HepG2 (cell line): ENCODE measurements at regions not wholly inside any gene's neighbourhood (a gene's known extent, or its start where the extent isn't known, plus 50 kb on each side); places are given as distances from the start of the nearest gene placed in this dataset.
A peak's percentile ranks its signal among the peaks of the same experiment; 100 is the strongest.

ENCODE experiments used
- ATAC-seq: fragments of 200-7000 bp; cut with Tn5 transposase; 3 replicates; pipeline ENCODE4 v1.9.1; 2020; ENCODE audit warnings: mild to moderate bottlenecking, moderate library complexity
- BruUV-seq: library from RNA; stranded (reverse); fragments of 400-500 nt; replicated peaks from 2 replicates; lab custom pipeline; 2021; lab: Mats Ljungman, UMichigan
- CTCF ChIA-PET: fragments of 300-600 bp; formaldehyde crosslinking; extraction: SDS; loops from one replicate; lab custom pipeline; 2021; ENCODE audit warnings: low total read pairs, inconsistent platforms, low intra/inter-chr PET ratio; lab: Yijun Ruan, JAX
- POLR2A ChIA-PET: fragments of 350-600 bp; sonication (Branson Sonifier 250); formaldehyde crosslinking; loops from one replicate; lab custom pipeline; 2020; ENCODE audit warnings: antibody characterized with exemption, inconsistent platforms; lab: Yijun Ruan, JAX
- DNase-seq: peaks from one replicate; pipeline ENCODE4 v3.0.0-alpha.2; 2015; ENCODE audit warnings: low spot score
- FAIRE-seq: peaks from 3 replicates; lab custom pipeline; 2011; peaks lifted over from hg19 to GRCh38; lab: Jason Lieb, UNC
- H2AFZ ChIP-seq: one replicate; pipeline ENCODE4 v1.6.1; 2011; ENCODE audit warnings: low read length, inconsistent platforms
- H3K27ac ChIP-seq: fragments of 300-600 bp; 3 replicates; pipeline ENCODE4 v1.8.0; 2011; ENCODE audit warnings: mixed run types, mild to moderate bottlenecking, mixed read lengths, low read length, inconsistent platforms; ENCODE audit not compliant: insufficient read depth; ENCODE audit errors: extremely low read length
- H3K27me3 ChIP-seq, 2 experiments: fragments of 200-600 bp in 1 of 2; 2 replicates in 1 of 2; 3 replicates in 1 of 2; pipeline versions ENCODE4 v1.6.0 to v1.8.0; 2011; ENCODE audit warnings: low read length in 2 of 2, mild to moderate bottlenecking in 2 of 2, moderate library complexity in 2 of 2, inconsistent platforms in 1 of 2; ENCODE audit not compliant: insufficient read depth in 2 of 2, control insufficient read depth in 1 of 2
- H3K36me3 ChIP-seq, 2 experiments: fragments of 200-600 bp in 1 of 2; replicated peaks in 1 of 2; 2 replicates in 1 of 2; 3 replicates in 1 of 2; pipeline versions ENCODE4 v1.5.1 to v1.8.0; 2011; ENCODE audit warnings: low read length in 2 of 2, inconsistent platforms in 1 of 2; ENCODE audit not compliant: insufficient read depth in 2 of 2, control insufficient read depth in 1 of 2
- H3K4me1 ChIP-seq: 2 replicates; pipeline ENCODE4 v1.5.1; 2012; ENCODE audit warnings: low read length, inconsistent platforms; ENCODE audit not compliant: insufficient read depth
- H3K4me2 ChIP-seq: 2 replicates; pipeline ENCODE4 v1.6.0; 2011; ENCODE audit warnings: low read depth, low read length, inconsistent platforms
- H3K4me3 ChIP-seq, 3 experiments: fragments of 200-600 bp in 1 of 3; sonication (generic), shearing (Covaris generic) in 1 of 3; replicated peaks in 1 of 3; 2 replicates each; pipeline ENCODE4 v1.5.1; 2011 to 2016; ENCODE audit warnings: low read length in 3 of 3, inconsistent platforms in 2 of 3, low read depth in 2 of 3, mild to moderate bottlenecking in 2 of 3, control low read depth in 1 of 3, mixed read lengths in 1 of 3; ENCODE audit not compliant: insufficient read depth in 1 of 3
- H3K79me2 ChIP-seq: one replicate; pipeline ENCODE4 v1.6.1; 2011; ENCODE audit warnings: low read length, inconsistent platforms; ENCODE audit not compliant: insufficient read depth
- H3K9ac ChIP-seq: 2 replicates; pipeline ENCODE4 v1.6.0; 2011; ENCODE audit warnings: mild to moderate bottlenecking, low read depth, low read length, inconsistent platforms; ENCODE audit not compliant: insufficient read depth
- H3K9me3 ChIP-seq: 2 replicates; pipeline ENCODE4 v1.5.1; 2012; ENCODE audit warnings: mild to moderate bottlenecking, low read length
- H4K20me1 ChIP-seq: 2 replicates; pipeline ENCODE4 v1.6.0; 2011; ENCODE audit warnings: inconsistent platforms, mild to moderate bottlenecking, low read length, moderate library complexity; ENCODE audit not compliant: insufficient read depth
- DZIP1 ChIP-seq: sonication (generic); formaldehyde crosslinking; IDR thresholded peaks from 2 replicates; pipeline ENCODE4 v1.5.0; 2020; ENCODE audit warnings: mild to moderate bottlenecking, missing genetic modification reagents
- EZH2 ChIP-seq: conservative IDR thresholded peaks from 2 replicates; pipeline ENCODE4 v1.6.1; 2012; ENCODE audit warnings: mild to moderate bottlenecking, low read depth, low read length, moderate library complexity
- GATA4 ChIP-seq: sonication (generic); IDR thresholded peaks from 2 replicates; pipeline ENCODE4 v1.6.1; 2016; ENCODE audit warnings: antibody characterized with exemption, low read depth, borderline replicate concordance
- HIC2 ChIP-seq: sonication (generic); formaldehyde crosslinking; IDR thresholded peaks from 2 replicates; pipeline ENCODE4 v1.9.0; 2022; ENCODE audit warnings: low read depth, missing genetic modification reagents
- HMGA1 ChIP-seq: sonication (generic); formaldehyde crosslinking; conservative IDR thresholded peaks from 2 replicates; pipeline ENCODE4 v1.4.0; 2020; ENCODE audit warnings: missing genetic modification reagents
- IKZF4 ChIP-seq: sonication (generic); formaldehyde crosslinking; IDR thresholded peaks from 2 replicates; pipeline ENCODE4 v1.5.1; 2020; ENCODE audit warnings: borderline replicate concordance, mild to moderate bottlenecking, low read depth, missing genetic modification reagents; ENCODE audit errors: not compliant biosample characterization
- JARID2 ChIP-seq: sonication (generic); formaldehyde crosslinking; IDR thresholded peaks from 2 replicates; pipeline ENCODE4 v1.8.1; 2023; ENCODE audit warnings: missing genetic modification reagents, inconsistent platforms; ENCODE audit not compliant: insufficient replicate concordance
- RBM22 ChIP-seq: fragments of 200-400 bp; formaldehyde crosslinking; optimal IDR thresholded peaks from 2 replicates; pipeline ENCODE3; 2017; ENCODE audit warnings: mild to moderate bottlenecking, low read length, moderate library complexity
- SP5 ChIP-seq: IDR thresholded peaks from 2 replicates; pipeline ENCODE4 v1.6.1; 2016; ENCODE audit warnings: low read depth, borderline replicate concordance
- TCF12 ChIP-seq, 2 experiments: fragments of 450-650 bp in 1 of 2; sonication (generic) in 1 of 2; formaldehyde crosslinking in 1 of 2; IDR thresholded peaks; 2 replicates each; pipeline versions ENCODE4 v1.6.1 to v1.8.0; 2017 to 2022; ENCODE audit warnings: antibody characterized with exemption in 1 of 2, mild to moderate bottlenecking in 1 of 2, missing genetic modification reagents in 1 of 2, moderate library complexity in 1 of 2
- TSC22D2 ChIP-seq: sonication (generic); formaldehyde crosslinking; IDR thresholded peaks from 2 replicates; pipeline ENCODE4 v1.5.1; 2020; ENCODE audit warnings: missing genetic modification reagents, mild to moderate bottlenecking, borderline replicate concordance
- XRCC5 ChIP-seq: fragments of 200-400 bp; formaldehyde crosslinking; optimal IDR thresholded peaks from 2 replicates; pipeline ENCODE3; 2017; ENCODE audit warnings: mild to moderate bottlenecking, low read length
- ZNF329 ChIP-seq: sonication (generic); formaldehyde crosslinking; IDR thresholded peaks from 2 replicates; pipeline ENCODE4 v1.9.0; 2021; ENCODE audit warnings: low read depth, mild to moderate bottlenecking, missing genetic modification reagents
- ZNF350 ChIP-seq: sonication (generic); formaldehyde crosslinking; IDR thresholded peaks from 2 replicates; pipeline ENCODE4 v1.4.0; 2020; ENCODE audit warnings: mild to moderate bottlenecking, low read depth, missing genetic modification reagents, borderline replicate concordance
- ZNF746 ChIP-seq: sonication (generic); formaldehyde crosslinking; IDR thresholded peaks from 2 replicates; pipeline ENCODE4 v1.8.0; 2022; ENCODE audit warnings: mild to moderate bottlenecking, missing genetic modification reagents
- ZNF75D ChIP-seq: sonication (generic); formaldehyde crosslinking; IDR thresholded peaks from 2 replicates; pipeline ENCODE4 v1.8.1; 2023; ENCODE audit warnings: missing genetic modification reagents, mild to moderate bottlenecking, borderline replicate concordance
- ZSCAN22 ChIP-seq: sonication (generic); formaldehyde crosslinking; IDR thresholded peaks from 2 replicates; pipeline ENCODE4 v1.4.0; 2020; ENCODE audit warnings: mild to moderate bottlenecking, missing genetic modification reagents
- ZSCAN25 ChIP-seq: sonication (generic); formaldehyde crosslinking; IDR thresholded peaks from 2 replicates; pipeline ENCODE4 v1.8.0; 2022; ENCODE audit warnings: mild to moderate bottlenecking, missing genetic modification reagents
- WGBS: methylation state at CpG from one replicate; pipeline ENCODE4 v1.1.6; 2017; ENCODE audit warnings: low lambda C conversion rate; 5-methylcytosine and 5-hydroxymethylcytosine counted together
- in situ Hi-C: cut with HindIII; loops from 2 replicates; pipeline ENCODE4 v1.10.0; 2017; ENCODE audit warnings: low pct_unique_long_range_greater_than_20kb; ENCODE audit not compliant: extremely low pct_ligation_motif_present
- intact Hi-C: fragments of 100-400 bp; cut with micrococcal nuclease; formaldehyde crosslinking; loops from one replicate; pipeline ENCODE4 v1.10.0; 2022; ENCODE audit not compliant: unreplicated experiment
- TF ChIP-seq, protein P1 (sequence below): sonication (generic); formaldehyde crosslinking; IDR thresholded peaks from 2 replicates; pipeline ENCODE4 v1.8.0; 2022; ENCODE audit warnings: low read depth, missing genetic modification reagents

DNA sequence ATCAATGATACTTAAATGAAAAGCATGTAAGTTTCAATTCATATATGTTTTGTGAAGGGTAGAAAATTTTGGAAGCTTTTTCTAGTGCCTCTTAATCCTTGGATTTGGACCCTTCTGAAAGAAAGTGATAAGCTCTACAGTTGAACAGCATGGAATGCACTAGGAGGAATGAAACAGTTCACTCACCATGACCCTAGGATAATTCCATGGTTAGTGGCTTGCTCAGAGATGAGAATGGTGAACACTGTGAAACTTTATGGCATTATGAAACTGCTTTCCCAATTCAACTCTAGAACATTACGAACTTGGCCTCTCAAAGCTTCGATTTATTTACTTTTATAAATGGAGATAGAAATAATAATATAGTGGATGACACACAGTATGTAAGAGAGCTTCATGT is 88.9 kb upstream of the FAT4 start (continued):
- TF ChIP-seq, protein P1, sequence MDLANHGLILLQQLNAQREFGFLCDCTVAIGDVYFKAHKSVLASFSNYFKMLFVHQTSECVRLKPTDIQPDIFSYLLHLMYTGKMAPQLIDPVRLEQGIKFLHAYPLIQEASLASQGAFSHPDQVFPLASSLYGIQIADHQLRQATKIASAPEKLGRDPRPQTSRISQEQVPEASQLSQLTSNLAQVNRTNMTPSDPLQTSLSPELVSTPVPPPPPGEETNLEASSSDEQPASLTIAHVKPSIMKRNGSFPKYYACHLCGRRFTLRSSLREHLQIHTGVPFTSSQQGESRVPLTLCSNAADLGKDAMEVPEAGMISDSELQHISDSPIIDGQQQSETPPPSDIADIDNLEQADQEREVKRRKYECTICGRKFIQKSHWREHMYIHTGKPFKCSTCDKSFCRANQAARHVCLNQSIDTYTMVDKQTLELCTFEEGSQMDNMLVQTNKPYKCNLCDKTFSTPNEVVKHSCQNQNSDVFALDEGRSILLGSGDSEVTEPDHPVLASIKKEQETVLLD (CRISPR knock-in tag) = no peak
- no peak for TF ChIP-seq JARID2
- no peak for TF ChIP-seq RBM22
- no peak for TF ChIP-seq ZNF746 (CRISPR knock-in tag)
- no peak for TF ChIP-seq XRCC5
- TF ChIP-seq HMGA1 (CRISPR knock-in tag) = no peak
- TF ChIP-seq ZSCAN22 = no peak
- TF ChIP-seq, all 625 proteins: peak for 0

DNA sequence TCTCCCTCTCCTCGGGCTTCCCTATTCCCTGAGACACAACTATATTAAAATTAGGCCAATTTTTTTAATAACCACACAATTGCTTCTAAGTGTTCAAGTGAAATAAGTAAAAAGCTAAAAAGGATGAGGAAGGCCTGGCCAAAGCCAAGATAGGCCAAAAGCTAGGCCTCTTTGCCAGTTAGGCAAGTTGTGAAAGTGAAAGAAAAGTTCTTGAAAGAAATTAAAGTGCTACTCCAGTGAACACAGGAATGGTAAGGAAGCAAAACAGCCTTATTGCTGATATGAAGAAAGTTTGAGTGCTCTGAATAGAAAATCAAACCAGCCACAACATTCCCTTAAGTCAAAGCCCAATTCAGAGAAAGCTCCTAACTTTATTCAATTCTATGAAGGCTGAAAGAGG is 114.2 kb upstream of the FAT4 start:
- ATAC-seq (no peak), FAIRE-seq (no peak), DNase-seq (no peak)
- WGBS = 0% methylated on average over 1 of the region's 1 CpG
- Histone ChIP-seq H3K27ac (no peak overlapping the region), H3K36me3 (no peaks in the 10 kb centered on the region), H3K4me3 (no peak overlapping the region), H4K20me1 (no peaks in the 10 kb centered on the region), H3K79me2 (no peaks in the 10 kb centered on the region), H3K9ac (no peak overlapping the region), H3K4me1 (no peaks in the 10 kb centered on the region), H3K4me2 (peak overlapping the region; percentile 1; the same call in 1 of the 2 replicates), H3K27me3 (no peaks in the 10 kb centered on the region), H3K9me3 (no peaks in the 10 kb centered on the region), H2AFZ (no peak overlapping the region)
- intact Hi-C loops (no loop called here), in situ Hi-C loops (no loop called here)
- POLR2A ChIA-PET = no interaction called here
- CTCF ChIA-PET = no interaction called here
- BruUV-seq = no TSS peak
- TF ChIP-seq ZNF75D (CRISPR knock-in tag) (no peak), DZIP1 (no peak), ZSCAN25 (CRISPR knock-in tag) (no peak), EZH2 (no peak), TSC22D2 (CRISPR knock-in tag) (no peak), GATA4 (no peak), SP5 (CRISPR knock-in tag) (no peak), HMGA1 (CRISPR knock-in tag) (no peak), TCF12 (IDR thresholded peaks at IDR 0.05) (no peak), TCF12 (CRISPR knock-in tag; IDR thresholded peaks at IDR 0.05) (no peak), ZNF350 (CRISPR knock-in tag) (no peak), IKZF4 (no peak), ZNF329 (CRISPR knock-in tag) (no peak), HIC2 (CRISPR knock-in tag) (no peak)
